Endodermal cell (in vitro differentiated cells): ENCODE measurements at regions not wholly inside any gene's neighbourhood (a gene's known extent, or its start where the extent isn't known, plus 50 kb on each side); places are given as distances from the start of the nearest gene placed in this dataset.
A peak's percentile ranks its signal among the peaks of the same experiment; 100 is the strongest.

Experiments used
- DNase-seq: peaks from one replicate; pipeline ENCODE4 v3.0.0-alpha.2; 2017
- H3K27ac ChIP-seq: 2 replicates; pipeline ENCODE4 v1.5.1; 2013; ENCODE audit warnings: mild to moderate bottlenecking, low read depth, low read length, moderate library complexity
- H3K27me3 ChIP-seq: 2 replicates; pipeline ENCODE4 v1.6.1; 2013; ENCODE audit warnings: mild to moderate bottlenecking, low read length, moderate library complexity; ENCODE audit not compliant: insufficient read depth, control insufficient read depth, poor library complexity, severe bottlenecking
- H3K36me3 ChIP-seq: 2 replicates; pipeline ENCODE4 v1.7.0; 2013; ENCODE audit warnings: mild to moderate bottlenecking, low read length, moderate library complexity; ENCODE audit not compliant: control insufficient read depth, insufficient read depth
- H3K4me1 ChIP-seq: one replicate; pipeline ENCODE4 v1.7.0; 2013; ENCODE audit warnings: low read length; ENCODE audit not compliant: control insufficient read depth, insufficient read depth
- H3K4me3 ChIP-seq: 2 replicates; pipeline ENCODE4 v1.5.1; 2013; ENCODE audit warnings: mild to moderate bottlenecking, low read length, moderate library complexity
- H3K9ac ChIP-seq: 2 replicates; pipeline ENCODE4 v1.6.1; 2013; ENCODE audit warnings: mild to moderate bottlenecking, low read length, moderate library complexity; ENCODE audit not compliant: poor library complexity, severe bottlenecking; ENCODE audit errors: extremely low read depth
- H3K9me3 ChIP-seq: 2 replicates; pipeline ENCODE4 v1.6.1; 2013; ENCODE audit warnings: mild to moderate bottlenecking, low read length, moderate library complexity; ENCODE audit not compliant: control insufficient read depth
- H3K27ac Mint-ChIP-seq: 2 replicates; pipeline ENCODE4 v1.8.0; 2020; ENCODE audit warnings: mixed read lengths
- H3K27me3 Mint-ChIP-seq: 2 replicates; pipeline ENCODE4 v1.8.0; 2021; ENCODE audit warnings: mild to moderate bottlenecking, mixed read lengths; ENCODE audit not compliant: insufficient read depth
- H3K36me3 Mint-ChIP-seq: 2 replicates; pipeline ENCODE4 v1.8.0; 2020; ENCODE audit warnings: low read depth, mixed read lengths
- H3K4me1 Mint-ChIP-seq: 2 replicates; pipeline ENCODE4 v1.8.0; 2020; ENCODE audit warnings: mixed read lengths
- H3K4me3 Mint-ChIP-seq: 2 replicates; pipeline ENCODE4 v1.8.0; 2020; ENCODE audit warnings: mild to moderate bottlenecking, moderate library complexity, mixed read lengths
- H3K9me3 Mint-ChIP-seq: 2 replicates; pipeline ENCODE4 v1.8.0; 2020; ENCODE audit warnings: mild to moderate bottlenecking, mixed read lengths
- CTCF ChIP-seq: fragments of 200-600 bp; sonication (generic); conservative IDR thresholded peaks from 2 replicates; pipeline ENCODE4 v1.5.0; 2021; ENCODE audit warnings: antibody characterized with exemption, mild to moderate bottlenecking
- WGBS, 2 experiments: methylation state at CpG; one replicate each; pipeline versions ENCODE4 v1.1.5 to v1.1.7; 2013; ENCODE audit warnings: missing lambda C conversion rate in 2 of 2, mixed read lengths in 1 of 2; ENCODE audit not compliant: insufficient coverage in 1 of 2, insufficient read length in 1 of 2; 5-methylcytosine and 5-hydroxymethylcytosine counted together

GRCh38 chr2:72010647-72011369 lies 136.9 kb downstream of the CYP26B1 start:
- H3K9me3 Mint-ChIP-seq: no peaks in the 10 kb centered on the region
- H3K4me3 ChIP-seq: no peak overlapping the region
- H3K4me3 Mint-ChIP-seq: no peak overlapping the region
- H3K27me3 Mint-ChIP-seq: peaks cover 3% of the 10 kb centered on the region
- no peak overlapping the region for H3K9ac ChIP-seq
- peak; percentile 36 for DNase-seq
- no peaks in the 10 kb centered on the region for H3K36me3 ChIP-seq
- peaks cover 25% of the 10 kb centered on the region for H3K4me1 Mint-ChIP-seq
- no peak overlapping the region for H3K27ac Mint-ChIP-seq
- no peaks in the 10 kb centered on the region for H3K27me3 ChIP-seq
- no peaks in the 10 kb centered on the region for H3K9me3 ChIP-seq
- TF ChIP-seq CTCF: no peak
- no peaks in the 10 kb centered on the region for H3K4me1 ChIP-seq
- H3K27ac ChIP-seq: no peak overlapping the region
- WGBS, 2 experiments: 88 to 100% methylated on average over 3 to 13 of the region's 13 CpGs
- no peaks in the 10 kb centered on the region for H3K36me3 Mint-ChIP-seq

GRCh38 chr2:72008608-72009007 lies 139.1 kb downstream of the CYP26B1 start:
- Histone ChIP-seq H3K27ac (no peak overlapping the region), H3K9me3 (no peaks in the 10 kb centered on the region), H3K36me3 (no peaks in the 10 kb centered on the region), H3K4me3 (no peak overlapping the region), H3K27me3 (no peaks in the 10 kb centered on the region), H3K4me1 (no peaks in the 10 kb centered on the region), H3K9ac (no peak overlapping the region)
- Mint-ChIP-seq H3K36me3 (no peaks in the 10 kb centered on the region), H3K27me3 (peaks cover 6% of the 10 kb centered on the region), H3K4me3 (no peak overlapping the region), H3K4me1 (peaks cover 40% of the 10 kb centered on the region), H3K9me3 (no peaks in the 10 kb centered on the region), H3K27ac (no peak overlapping the region)
- 94 to 95% methylated on average over 5 to 10 of the region's 10 CpGs for WGBS, 2 experiments
- no peak for DNase-seq
- no peak for TF ChIP-seq CTCF

GRCh38 chr2:72007402-72007801 lies 140.3 kb downstream of the CYP26B1 start:
- H3K9me3 Mint-ChIP-seq: no peaks in the 10 kb centered on the region
- Histone ChIP-seq H3K9me3 (no peaks in the 10 kb centered on the region), H3K4me1 (no peaks in the 10 kb centered on the region), H3K9ac (no peak overlapping the region), H3K4me3 (no peak overlapping the region), H3K27ac (no peak overlapping the region), H3K36me3 (no peaks in the 10 kb centered on the region), H3K27me3 (no peaks in the 10 kb centered on the region)
- TF ChIP-seq CTCF: no peak
- no peaks in the 10 kb centered on the region for H3K36me3 Mint-ChIP-seq
- H3K27me3 Mint-ChIP-seq: peaks cover 8% of the 10 kb centered on the region
- peak; percentile 28 for DNase-seq
- H3K27ac Mint-ChIP-seq: no peak overlapping the region
- WGBS, 2 experiments: 84 to 89% methylated on average over 9 of the region's 9 CpGs
- H3K4me1 Mint-ChIP-seq: peaks cover 38% of the 10 kb centered on the region
- no peak overlapping the region for H3K4me3 Mint-ChIP-seq
